ENCODE measurements at regions not wholly inside any gene's neighbourhood (a gene's known extent, or its start where the extent isn't known, plus 50 kb on each side); places are given as distances from the start of the nearest gene placed in this dataset.
"Not testable (repeated sequence)": the region's sequence is repeated elsewhere in the genome, so short reads cannot be mapped to it uniquely, and the experiment has no call there.

DNA sequence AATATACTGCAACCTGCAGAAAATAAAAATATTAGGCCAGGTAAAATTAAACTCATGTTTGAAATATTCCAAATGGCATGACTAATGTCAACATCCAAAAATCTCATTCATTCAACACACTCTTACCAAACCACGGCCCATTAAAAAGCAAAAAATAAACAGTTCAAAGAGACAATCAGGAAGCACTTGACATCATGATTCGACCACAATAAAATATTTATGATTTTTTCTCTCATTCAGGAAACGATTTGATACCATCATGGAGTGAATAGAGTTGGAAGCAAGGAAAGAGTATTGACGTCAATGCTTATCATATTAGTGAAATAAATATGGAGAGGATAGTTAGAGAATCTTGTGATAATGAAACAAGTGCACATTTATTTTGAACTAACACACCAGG, 354.1 kb downstream of the KCNJ2 start:
- CTCF ChIA-PET = no interaction called here
- Histone ChIP-seq H4K20me1 (replicated peaks; ENCODE audit: control insufficient read depth, extremely low read depth, insufficient read depth, low read length) (no peaks in the 10 kb centered on the region), H3K4me1 (ENCODE audit: control insufficient read depth, extremely low read depth, insufficient read depth, low read length) (no peaks in the 10 kb centered on the region), H3K36me3 (ENCODE audit: control insufficient read depth in 2 of 2, extremely low read depth in 1 of 2, insufficient read depth in 2 of 2, low read length in 2 of 2) (no peaks in the 10 kb centered on the region), H3K9ac (replicated peaks; ENCODE audit: extremely low read depth, insufficient read depth, low read length) (no peak overlapping the region), H3K79me2 (ENCODE audit: control insufficient read depth, insufficient read depth, low read length) (no peaks in the 10 kb centered on the region), H3K4me2 (ENCODE audit: insufficient read depth, low read length) (no peak overlapping the region), H3K27ac (ENCODE audit: insufficient read depth, low read depth, low read length) (no peak overlapping the region), H3K9me3 (replicated peaks; ENCODE audit: control insufficient read depth, insufficient read depth, low read length) (no peaks in the 10 kb centered on the region), H2AFZ (ENCODE audit: low read depth, low read length) (no peak overlapping the region), H3K4me3 (replicated peaks in 1 of 3; ENCODE audit: insufficient read depth in 1 of 3, low read depth in 1 of 3, low read length in 3 of 3) (no peak overlapping the region), H3K9me1 (replicated peaks; ENCODE audit: control insufficient read depth, extremely low read depth, insufficient read depth, low read length) (no peaks in the 10 kb centered on the region), H3K27me3 (ENCODE audit: control insufficient read depth in 2 of 2, insufficient read depth in 2 of 2, low read length in 2 of 2) (no peaks in the 10 kb centered on the region)
- FAIRE-seq (no peak), DNase-seq (ENCODE audit: low read depth, low spot score) (no peak)
- TF ChIP-seq GATA2 (IDR thresholded peaks at IDR 0.05; ENCODE audit: insufficient read depth, insufficient read length, low read depth, low read length) (no peak), EZH2 (IDR thresholded peaks at IDR 0.05; ENCODE audit: borderline replicate concordance, low read depth, low read length, severe bottlenecking) (no peak), POLR2A (IDR thresholded peaks at IDR 0.05; ENCODE audit: low read depth, low read length) (no peak), POLR2AphosphoS5 (IDR thresholded peaks at IDR 0.05; ENCODE audit: insufficient read depth, low read depth, low read length) (no peak), JUN (IDR thresholded peaks at IDR 0.05; ENCODE audit: borderline replicate concordance, insufficient read depth, insufficient read length, low read depth) (no peak), MYC (IDR thresholded peaks at IDR 0.05; ENCODE audit: low read depth, low read length) (no peak), FOS (IDR thresholded peaks at IDR 0.05; ENCODE audit: borderline replicate concordance, insufficient read depth, low read length) (no peak)
- TF ChIP-seq, protein P1, sequence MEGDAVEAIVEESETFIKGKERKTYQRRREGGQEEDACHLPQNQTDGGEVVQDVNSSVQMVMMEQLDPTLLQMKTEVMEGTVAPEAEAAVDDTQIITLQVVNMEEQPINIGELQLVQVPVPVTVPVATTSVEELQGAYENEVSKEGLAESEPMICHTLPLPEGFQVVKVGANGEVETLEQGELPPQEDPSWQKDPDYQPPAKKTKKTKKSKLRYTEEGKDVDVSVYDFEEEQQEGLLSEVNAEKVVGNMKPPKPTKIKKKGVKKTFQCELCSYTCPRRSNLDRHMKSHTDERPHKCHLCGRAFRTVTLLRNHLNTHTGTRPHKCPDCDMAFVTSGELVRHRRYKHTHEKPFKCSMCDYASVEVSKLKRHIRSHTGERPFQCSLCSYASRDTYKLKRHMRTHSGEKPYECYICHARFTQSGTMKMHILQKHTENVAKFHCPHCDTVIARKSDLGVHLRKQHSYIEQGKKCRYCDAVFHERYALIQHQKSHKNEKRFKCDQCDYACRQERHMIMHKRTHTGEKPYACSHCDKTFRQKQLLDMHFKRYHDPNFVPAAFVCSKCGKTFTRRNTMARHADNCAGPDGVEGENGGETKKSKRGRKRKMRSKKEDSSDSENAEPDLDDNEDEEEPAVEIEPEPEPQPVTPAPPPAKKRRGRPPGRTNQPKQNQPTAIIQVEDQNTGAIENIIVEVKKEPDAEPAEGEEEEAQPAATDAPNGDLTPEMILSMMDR (IDR thresholded peaks at IDR 0.05; ENCODE audit: extremely low read depth in 1 of 2, insufficient read depth in 1 of 2, low read depth in 1 of 2, low read length in 2 of 2) = no peak
- TF ChIP-seq, protein P2, sequence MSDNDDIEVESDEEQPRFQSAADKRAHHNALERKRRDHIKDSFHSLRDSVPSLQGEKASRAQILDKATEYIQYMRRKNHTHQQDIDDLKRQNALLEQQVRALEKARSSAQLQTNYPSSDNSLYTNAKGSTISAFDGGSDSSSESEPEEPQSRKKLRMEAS (IDR thresholded peaks at IDR 0.05; ENCODE audit: insufficient read depth, insufficient read length) = no peak
- no TSS peak for BruUV-seq (replicated peaks)
- dilution Hi-C loops (cut with MboI; ENCODE audit: extremely low pct_ligation_motif_present, low sequenced_read_pairs) (no loop called here), intact Hi-C loops (cut with micrococcal nuclease) (no loop called here)
- POLR2A ChIA-PET = no interaction called here

DNA sequence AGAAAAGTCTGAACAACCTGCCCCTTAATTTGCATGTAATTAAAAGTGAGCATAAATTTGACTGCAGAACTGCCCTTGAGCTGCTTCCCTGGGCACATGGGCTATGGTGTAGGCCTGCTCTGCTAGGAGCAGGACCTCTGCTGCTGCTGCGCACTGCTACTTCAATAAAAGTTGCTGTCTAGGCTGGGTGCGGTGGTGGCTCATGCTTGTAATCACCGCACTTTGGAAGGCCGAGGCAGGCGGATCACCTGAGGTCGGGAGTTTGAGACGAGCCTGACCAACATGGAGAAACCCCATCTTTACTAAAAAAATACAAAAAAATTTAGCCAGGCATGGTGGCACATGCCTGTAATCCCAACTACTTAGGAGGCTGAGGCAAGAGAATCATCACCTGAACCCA, 355.7 kb downstream of the KCNJ2 start:
- POLR2A ChIA-PET; H3K27me3 ChIP-seq (ENCODE audit: control insufficient read depth in 2 of 2, insufficient read depth in 2 of 2, low read length in 2 of 2); H3K4me1 ChIP-seq (ENCODE audit: control insufficient read depth, extremely low read depth, insufficient read depth, low read length); H3K9me3 ChIP-seq (replicated peaks; ENCODE audit: control insufficient read depth, insufficient read depth, low read length); H3K4me3 ChIP-seq (replicated peaks in 1 of 3; ENCODE audit: insufficient read depth in 1 of 3, low read depth in 1 of 3, low read length in 3 of 3); FAIRE-seq; H3K9ac ChIP-seq (replicated peaks; ENCODE audit: extremely low read depth, insufficient read depth, low read length); H2AFZ ChIP-seq (ENCODE audit: low read depth, low read length); H4K20me1 ChIP-seq (replicated peaks; ENCODE audit: control insufficient read depth, extremely low read depth, insufficient read depth, low read length); CTCF ChIA-PET; dilution Hi-C loops (cut with MboI; ENCODE audit: extremely low pct_ligation_motif_present, low sequenced_read_pairs); DNase-seq (ENCODE audit: low read depth, low spot score); H3K36me3 ChIP-seq (ENCODE audit: control insufficient read depth in 2 of 2, extremely low read depth in 1 of 2, insufficient read depth in 2 of 2, low read length in 2 of 2); H3K79me2 ChIP-seq (ENCODE audit: control insufficient read depth, insufficient read depth, low read length); BruUV-seq (replicated peaks); H3K27ac ChIP-seq (ENCODE audit: insufficient read depth, low read depth, low read length); H3K4me2 ChIP-seq (ENCODE audit: insufficient read depth, low read length); H3K9me1 ChIP-seq (replicated peaks; ENCODE audit: control insufficient read depth, extremely low read depth, insufficient read depth, low read length): not testable (repeated sequence)
- intact Hi-C loops (cut with micrococcal nuclease) = loop anchor here (2.0 kb wide), 1 partner anchor 14 kb away; no protein-coding TSS in a partner anchor

Measured in endothelial cell of umbilical vein (primary cell).